Gastroesophageal sphincter (tissue), 4 donors: ENCODE measurements at regions not wholly inside any gene's neighbourhood (a gene's known extent, or its start where the extent isn't known, plus 50 kb on each side); places are given as distances from the start of the nearest gene placed in this dataset.
"Not testable (repeated sequence)": the region's sequence is repeated elsewhere in the genome, so short reads cannot be mapped to it uniquely, and the experiment has no call there.

Source experiments
- ATAC-seq: fragments of 150-250 bp; one replicate; pipeline ENCODE4 v1.9.1; 2016; ENCODE audit warnings: mild to moderate bottlenecking, moderate library complexity
- H3K27ac ChIP-seq, 4 donors: fragments of 200-600 bp; sonication (generic) in 3 of 4; 1 replicate in 3 of 4; 2 replicates in 1 of 4; pipeline ENCODE4 v1.5.1; 2016 to 2019
- H3K27me3 ChIP-seq: fragments of 200-600 bp; sonication (generic); one replicate; pipeline ENCODE4 v1.5.1; 2019
- H3K36me3 ChIP-seq, 2 donors: fragments of 200-600 bp; sonication (generic); one replicate each; pipeline ENCODE4 v1.5.1; 2019; ENCODE audit warnings: control low read depth in 1 of 2
- H3K4me1 ChIP-seq, 3 donors: fragments of 200-600 bp; sonication (generic); 1 replicate in 2 of 3; 2 replicates in 1 of 3; pipeline ENCODE4 v1.5.1; 2016 to 2019; ENCODE audit warnings: control low read depth in 2 of 3
- H3K4me3 ChIP-seq, 2 donors: fragments of 200-600 bp; sonication (generic); one replicate each; pipeline ENCODE4 v1.5.1; 2019; ENCODE audit warnings: mild to moderate bottlenecking in 1 of 2, moderate library complexity in 1 of 2
- H3K9me3 ChIP-seq, 3 donors: fragments of 200-600 bp; sonication (generic); one replicate each; pipeline ENCODE4 v1.5.1; 2017 to 2019; ENCODE audit warnings: control low read depth in 2 of 3
- CTCF ChIP-seq, 4 experiments: fragments of 200-600 bp in 2 of 4; fragments of 450-650 bp in 2 of 4; sonication (generic) in 1 of 4; IDR thresholded peaks; one replicate each; pipeline ENCODE4 v1.5.1; 2017 to 2019; ENCODE audit warnings: antibody characterized with exemption in 4 of 4, mild to moderate bottlenecking in 2 of 4, moderate library complexity in 2 of 4
- EP300 ChIP-seq: sonication (generic); formaldehyde crosslinking; IDR thresholded peaks from one replicate; pipeline ENCODE4 v1.6.1; 2017; ENCODE audit warnings: antibody characterized with exemption, mild to moderate bottlenecking
- POLR2A ChIP-seq, 2 donors: fragments of 450-650 bp; IDR thresholded peaks; one replicate each; pipeline ENCODE4 v1.6.1; 2017; ENCODE audit warnings: antibody characterized with exemption in 2 of 2, mild to moderate bottlenecking in 2 of 2, moderate library complexity in 1 of 2
- POLR2AphosphoS5 ChIP-seq: sonication (generic); formaldehyde crosslinking; IDR thresholded peaks from one replicate; pipeline ENCODE4 v1.6.1; 2017; ENCODE audit warnings: antibody characterized with exemption
- WGBS, 2 donors: methylation state at CpG; one replicate each; pipeline ENCODE4 v1.1.5; 2018; ENCODE audit warnings: low coverage in 1 of 2; 5-methylcytosine and 5-hydroxymethylcytosine counted together

- 91 to 92% methylated on average over 1 of the region's 1 CpG for WGBS, 2 donors
- TF ChIP-seq POLR2A (IDR thresholded peaks at IDR 0.05) (no peak), EP300 (no peak), CTCF (IDR thresholded peaks at IDR 0.05) (no peak), POLR2AphosphoS5 (no peak)
- H3K27me3 ChIP-seq: no peaks in the 10 kb centered on the region
- no peaks in the 10 kb centered on the region for H3K36me3 ChIP-seq
- no peaks in the 10 kb centered on the region for H3K4me1 ChIP-seq
- no peak for ATAC-seq
- H3K4me3 ChIP-seq: no peak overlapping the region
- no peak overlapping the region for H3K27ac ChIP-seq
- H3K9me3 ChIP-seq: no peaks in the 10 kb centered on the region
These were observed 1152.0 kb downstream of the EPHA7 start for GRCh38 chr6:92267335-92267734.

- ATAC-seq: no peak
These were observed 1155.5 kb downstream of the EPHA7 start for GRCh38 chr6:92263864-92264263.

GRCh38 chr6:92259171-92259570, 1160.2 kb downstream of the EPHA7 start:
- Histone ChIP-seq H3K27me3 (no peaks in the 10 kb centered on the region), H3K36me3 (no peaks in the 10 kb centered on the region), H3K4me1 (no peaks in the 10 kb centered on the region), H3K27ac (no peak overlapping the region), H3K9me3 (no peaks in the 10 kb centered on the region), H3K4me3 (no peak overlapping the region)
- TF ChIP-seq POLR2A (IDR thresholded peaks at IDR 0.05) (no peak), CTCF (IDR thresholded peaks at IDR 0.05) (no peak), POLR2AphosphoS5 (no peak), EP300 (no peak)
- WGBS, 2 donors: 45 to 48% methylated on average over 2 of the region's 2 CpGs
- ATAC-seq: no peak

More at GRCh38 chr6:92263864-92264263, 1155.5 kb downstream of the EPHA7 start:
- no peaks in the 10 kb centered on the region for H3K4me1 ChIP-seq
- H3K27ac ChIP-seq: no peak overlapping the region
- H3K27me3 ChIP-seq: no peaks in the 10 kb centered on the region
- WGBS, 2 donors: 59 to 76% methylated on average over 4 to 5 of the region's 6 CpGs
- H3K36me3 ChIP-seq: no peaks in the 10 kb centered on the region
- H3K9me3 ChIP-seq: no peaks in the 10 kb centered on the region
- H3K4me3 ChIP-seq: no peak overlapping the region
- TF ChIP-seq CTCF (IDR thresholded peaks at IDR 0.05) (no peak), POLR2AphosphoS5 (no peak), POLR2A (IDR thresholded peaks at IDR 0.05) (no peak), EP300 (no peak)

- no peak overlapping the region for H3K27ac ChIP-seq
- H3K9me3 ChIP-seq: no peaks in the 10 kb centered on the region
- no peaks in the 10 kb centered on the region for H3K27me3 ChIP-seq
- no peak for ATAC-seq
- no peak overlapping the region for H3K4me3 ChIP-seq
- H3K4me1 ChIP-seq: no peaks in the 10 kb centered on the region
- TF ChIP-seq POLR2AphosphoS5 (no peak), CTCF (IDR thresholded peaks at IDR 0.05) (no peak), POLR2A (IDR thresholded peaks at IDR 0.05) (no peak), EP300 (no peak)
- no peaks in the 10 kb centered on the region for H3K36me3 ChIP-seq
- WGBS, 2 donors: 72 to 86% methylated on average over 3 of the region's 3 CpGs
These were observed 1176.0 kb downstream of the EPHA7 start for GRCh38 chr6:92243315-92243714.

- H3K4me1 ChIP-seq: no peaks in the 10 kb centered on the region
- TF ChIP-seq CTCF (IDR thresholded peaks at IDR 0.05): no peak
- TF ChIP-seq EP300: no peak
- TF ChIP-seq POLR2AphosphoS5: no peak
- TF ChIP-seq POLR2A (IDR thresholded peaks at IDR 0.05): no peak
- no peaks in the 10 kb centered on the region for H3K9me3 ChIP-seq
- ATAC-seq: no peak
- H3K27me3 ChIP-seq: no peaks in the 10 kb centered on the region
- H3K36me3 ChIP-seq: no peaks in the 10 kb centered on the region
- H3K4me3 ChIP-seq: no peak overlapping the region
- 78 to 82% methylated on average over 1 of the region's 1 CpG for WGBS, 2 donors
- no peak overlapping the region for H3K27ac ChIP-seq
These were observed 1188.1 kb downstream of the EPHA7 start for GRCh38 chr6:92231171-92231701.

- H3K9me3 ChIP-seq, H3K4me1 ChIP-seq, H3K36me3 ChIP-seq, ATAC-seq, H3K4me3 ChIP-seq, H3K27ac ChIP-seq, H3K27me3 ChIP-seq: not testable (repeated sequence)
- WGBS, 2 donors: no CpG with 5 or more reads among the region's 4 CpGs
These were observed 1199.4 kb downstream of the EPHA7 start for GRCh38 chr6:92219987-92220386.
